WTC11 (cell line): ENCODE measurements at regions not wholly inside any gene's neighbourhood (a gene's known extent, or its start where the extent isn't known, plus 50 kb on each side); places are given as distances from the start of the nearest gene placed in this dataset.

Experiments
- FOXP1 ChIP-seq: sonication (generic); formaldehyde crosslinking; IDR thresholded peaks from 2 replicates; pipeline ENCODE4 v1.8.0; 2022; ENCODE audit warnings: missing genetic modification reagents, mild to moderate bottlenecking, moderate library complexity, borderline replicate concordance
- KAT7 ChIP-seq: sonication (generic); formaldehyde crosslinking; IDR thresholded peaks from 2 replicates; pipeline ENCODE4 v1.8.1; 2023; ENCODE audit warnings: missing genetic modification reagents, mild to moderate bottlenecking, borderline replicate concordance
- MAX ChIP-seq: sonication (generic); formaldehyde crosslinking; IDR thresholded peaks from 2 replicates; pipeline ENCODE4 v1.8.0; 2022; ENCODE audit warnings: mild to moderate bottlenecking, missing genetic modification reagents
- TF ChIP-seq, protein P1 (sequence below): fragments of 200-600 bp; IDR thresholded peaks from 2 replicates; pipeline ENCODE4 v1.8.0; 2022; ENCODE audit warnings: antibody characterized with exemption
- TF ChIP-seq, protein P2 (sequence below): sonication (generic); formaldehyde crosslinking; conservative IDR thresholded peaks from 2 replicates; pipeline ENCODE4 v1.8.1; 2022; ENCODE audit warnings: mild to moderate bottlenecking, missing genetic modification reagents
- TF ChIP-seq, protein P3 (sequence below): sonication (generic); formaldehyde crosslinking; IDR thresholded peaks from 2 replicates; pipeline ENCODE4 v1.8.1; 2023; ENCODE audit warnings: mild to moderate bottlenecking, missing genetic modification reagents, borderline replicate concordance

- TF ChIP-seq FOXP1 (no peak), KAT7 (CRISPR knock-in tag) (no peak), MAX (CRISPR knock-in tag) (no peak)
- TF ChIP-seq, protein P1, sequence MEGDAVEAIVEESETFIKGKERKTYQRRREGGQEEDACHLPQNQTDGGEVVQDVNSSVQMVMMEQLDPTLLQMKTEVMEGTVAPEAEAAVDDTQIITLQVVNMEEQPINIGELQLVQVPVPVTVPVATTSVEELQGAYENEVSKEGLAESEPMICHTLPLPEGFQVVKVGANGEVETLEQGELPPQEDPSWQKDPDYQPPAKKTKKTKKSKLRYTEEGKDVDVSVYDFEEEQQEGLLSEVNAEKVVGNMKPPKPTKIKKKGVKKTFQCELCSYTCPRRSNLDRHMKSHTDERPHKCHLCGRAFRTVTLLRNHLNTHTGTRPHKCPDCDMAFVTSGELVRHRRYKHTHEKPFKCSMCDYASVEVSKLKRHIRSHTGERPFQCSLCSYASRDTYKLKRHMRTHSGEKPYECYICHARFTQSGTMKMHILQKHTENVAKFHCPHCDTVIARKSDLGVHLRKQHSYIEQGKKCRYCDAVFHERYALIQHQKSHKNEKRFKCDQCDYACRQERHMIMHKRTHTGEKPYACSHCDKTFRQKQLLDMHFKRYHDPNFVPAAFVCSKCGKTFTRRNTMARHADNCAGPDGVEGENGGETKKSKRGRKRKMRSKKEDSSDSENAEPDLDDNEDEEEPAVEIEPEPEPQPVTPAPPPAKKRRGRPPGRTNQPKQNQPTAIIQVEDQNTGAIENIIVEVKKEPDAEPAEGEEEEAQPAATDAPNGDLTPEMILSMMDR = no peak
- TF ChIP-seq, protein P2, sequence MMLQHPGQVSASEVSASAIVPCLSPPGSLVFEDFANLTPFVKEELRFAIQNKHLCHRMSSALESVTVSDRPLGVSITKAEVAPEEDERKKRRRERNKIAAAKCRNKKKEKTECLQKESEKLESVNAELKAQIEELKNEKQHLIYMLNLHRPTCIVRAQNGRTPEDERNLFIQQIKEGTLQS = no peak
- TF ChIP-seq, protein P3, sequence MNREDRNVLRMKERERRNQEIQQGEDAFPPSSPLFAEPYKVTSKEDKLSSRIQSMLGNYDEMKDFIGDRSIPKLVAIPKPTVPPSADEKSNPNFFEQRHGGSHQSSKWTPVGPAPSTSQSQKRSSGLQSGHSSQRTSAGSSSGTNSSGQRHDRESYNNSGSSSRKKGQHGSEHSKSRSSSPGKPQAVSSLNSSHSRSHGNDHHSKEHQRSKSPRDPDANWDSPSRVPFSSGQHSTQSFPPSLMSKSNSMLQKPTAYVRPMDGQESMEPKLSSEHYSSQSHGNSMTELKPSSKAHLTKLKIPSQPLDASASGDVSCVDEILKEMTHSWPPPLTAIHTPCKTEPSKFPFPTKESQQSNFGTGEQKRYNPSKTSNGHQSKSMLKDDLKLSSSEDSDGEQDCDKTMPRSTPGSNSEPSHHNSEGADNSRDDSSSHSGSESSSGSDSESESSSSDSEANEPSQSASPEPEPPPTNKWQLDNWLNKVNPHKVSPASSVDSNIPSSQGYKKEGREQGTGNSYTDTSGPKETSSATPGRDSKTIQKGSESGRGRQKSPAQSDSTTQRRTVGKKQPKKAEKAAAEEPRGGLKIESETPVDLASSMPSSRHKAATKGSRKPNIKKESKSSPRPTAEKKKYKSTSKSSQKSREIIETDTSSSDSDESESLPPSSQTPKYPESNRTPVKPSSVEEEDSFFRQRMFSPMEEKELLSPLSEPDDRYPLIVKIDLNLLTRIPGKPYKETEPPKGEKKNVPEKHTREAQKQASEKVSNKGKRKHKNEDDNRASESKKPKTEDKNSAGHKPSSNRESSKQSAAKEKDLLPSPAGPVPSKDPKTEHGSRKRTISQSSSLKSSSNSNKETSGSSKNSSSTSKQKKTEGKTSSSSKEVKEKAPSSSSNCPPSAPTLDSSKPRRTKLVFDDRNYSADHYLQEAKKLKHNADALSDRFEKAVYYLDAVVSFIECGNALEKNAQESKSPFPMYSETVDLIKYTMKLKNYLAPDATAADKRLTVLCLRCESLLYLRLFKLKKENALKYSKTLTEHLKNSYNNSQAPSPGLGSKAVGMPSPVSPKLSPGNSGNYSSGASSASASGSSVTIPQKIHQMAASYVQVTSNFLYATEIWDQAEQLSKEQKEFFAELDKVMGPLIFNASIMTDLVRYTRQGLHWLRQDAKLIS (CRISPR knock-in tag) = no peak
Observed at GRCh38 chr10:27449571-27449970, 54.5 kb upstream of the RAB18 start.
